Type B pancreatic cell (in vitro differentiated cells): ENCODE measurements at regions not wholly inside any gene's neighbourhood (a gene's known extent, or its start where the extent isn't known, plus 50 kb on each side); places are given as distances from the start of the nearest gene placed in this dataset.

Experiments
- DNase-seq: peaks from one replicate; pipeline ENCODE4 v3.0.0; 2021; ENCODE audit warnings: mixed read lengths; ENCODE audit not compliant: unreplicated experiment; ENCODE audit errors: extremely low spot score
- H3K27ac Mint-ChIP-seq: 2 replicates; pipeline ENCODE4 v1.8.0; 2021; ENCODE audit warnings: mild to moderate bottlenecking, mixed read lengths
- H3K27me3 Mint-ChIP-seq: 2 replicates; pipeline ENCODE4 v1.8.0; 2021; ENCODE audit warnings: mixed read lengths
- H3K36me3 Mint-ChIP-seq: 2 replicates; pipeline ENCODE4 v1.8.0; 2021; ENCODE audit warnings: mixed read lengths
- H3K4me1 Mint-ChIP-seq: one replicate; pipeline ENCODE4 v1.8.0; 2021; ENCODE audit warnings: mixed read lengths; ENCODE audit not compliant: unreplicated experiment
- H3K4me3 Mint-ChIP-seq: 2 replicates; pipeline ENCODE4 v1.8.0; 2021; ENCODE audit warnings: mild to moderate bottlenecking, mixed read lengths
- H3K9me3 Mint-ChIP-seq: 2 replicates; pipeline ENCODE4 v1.8.0; 2021; ENCODE audit warnings: mixed read lengths
- CTCF ChIP-seq: fragments of 200-600 bp; sonication (generic); conservative IDR thresholded peaks from 2 replicates; pipeline ENCODE4 v1.5.0; 2021; ENCODE audit warnings: antibody characterized with exemption, mild to moderate bottlenecking

DNA sequence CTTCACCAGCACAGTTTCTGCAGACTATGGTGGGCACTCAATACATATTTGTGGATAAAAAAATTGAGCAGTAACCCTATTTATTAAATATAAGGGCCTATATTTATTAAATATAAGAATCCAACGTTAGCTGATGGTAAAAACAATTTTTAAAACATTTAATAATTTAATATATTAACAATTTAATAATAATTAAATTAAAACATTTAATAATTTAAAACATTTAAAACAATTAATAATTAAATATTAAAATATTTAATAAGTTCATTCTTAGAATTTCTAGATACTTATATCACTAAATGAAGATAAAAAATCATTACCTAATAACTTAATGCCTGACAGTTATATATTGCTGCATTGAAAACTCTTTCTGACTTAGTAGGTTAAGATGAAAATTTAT, 880.2 kb upstream of the EPHA6 start:
- TF ChIP-seq CTCF: no peak
- Mint-ChIP-seq H3K4me1 (no peaks in the 10 kb centered on the region), H3K4me3 (no peak overlapping the region), H3K27me3 (no peaks in the 10 kb centered on the region), H3K27ac (no peak overlapping the region), H3K9me3 (no peaks in the 10 kb centered on the region), H3K36me3 (no peaks in the 10 kb centered on the region)
- no peak for DNase-seq

- Mint-ChIP-seq H3K27me3 (no peaks in the 10 kb centered on the region), H3K4me3 (no peak overlapping the region), H3K36me3 (no peaks in the 10 kb centered on the region), H3K27ac (no peak overlapping the region), H3K4me1 (no peaks in the 10 kb centered on the region), H3K9me3 (no peaks in the 10 kb centered on the region)
- TF ChIP-seq CTCF: no peak
- DNase-seq: no peak
Measured at GRCh38 chr3:95939235-95939809, 875.1 kb upstream of the EPHA6 start.

DNA sequence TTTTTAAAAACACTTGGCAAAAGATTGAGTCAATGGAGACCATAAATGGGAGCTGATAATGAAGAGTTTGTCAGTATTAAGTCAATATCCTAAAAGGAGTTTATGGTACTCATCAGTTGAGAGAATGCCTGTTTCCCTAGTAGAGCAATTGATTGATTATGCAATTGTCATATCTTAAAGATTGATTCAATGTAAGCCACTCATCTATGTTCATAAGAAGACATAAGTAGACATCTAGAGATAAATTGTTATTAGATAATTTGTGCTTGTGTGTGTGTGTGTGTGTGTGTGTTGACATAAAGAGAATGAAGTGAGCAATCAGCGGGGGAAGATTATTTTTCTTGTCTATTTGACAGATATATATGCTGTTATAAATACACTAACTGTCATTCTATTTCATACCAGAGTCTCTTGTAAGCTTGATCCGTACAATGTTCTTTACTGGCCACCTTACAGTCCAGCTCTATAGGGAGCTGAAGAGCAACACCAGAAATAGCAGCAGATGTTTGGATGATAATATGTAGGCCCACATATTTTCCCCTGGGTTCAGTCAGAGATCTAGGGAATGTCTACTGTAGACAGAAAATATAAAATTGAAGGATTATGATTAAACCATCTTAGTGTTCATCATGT, 848.6 kb upstream of the EPHA6 start:
- DNase-seq: no peak
- no peaks in the 10 kb centered on the region for H3K36me3 Mint-ChIP-seq
- H3K4me1 Mint-ChIP-seq: no peaks in the 10 kb centered on the region
- no peaks in the 10 kb centered on the region for H3K27me3 Mint-ChIP-seq
- H3K9me3 Mint-ChIP-seq: no peaks in the 10 kb centered on the region
- H3K27ac Mint-ChIP-seq: no peak overlapping the region
- H3K4me3 Mint-ChIP-seq: no peak overlapping the region
- no peak for TF ChIP-seq CTCF

DNA sequence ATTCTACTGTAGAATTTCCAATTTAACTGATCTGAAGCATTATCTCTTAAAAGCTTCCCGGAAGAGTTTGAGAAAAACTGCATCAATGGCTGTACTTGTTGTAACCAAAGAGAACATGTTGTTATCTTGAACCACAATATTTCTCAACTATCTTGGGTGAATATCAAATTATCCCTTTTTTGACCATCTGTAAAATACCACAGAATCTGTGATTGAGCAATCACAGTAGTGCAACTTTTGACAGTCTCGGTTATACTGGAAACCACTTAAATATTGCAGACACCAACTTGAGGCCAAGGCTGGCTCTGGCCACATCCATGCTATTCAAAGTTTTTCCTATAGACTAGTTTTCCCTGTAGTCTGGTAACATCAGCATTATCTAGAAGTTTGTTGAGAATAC, 842.8 kb upstream of the EPHA6 start:
- Mint-ChIP-seq H3K27ac (no peak overlapping the region), H3K9me3 (peaks cover 6% of the 10 kb centered on the region), H3K4me1 (no peaks in the 10 kb centered on the region), H3K4me3 (no peak overlapping the region), H3K27me3 (no peaks in the 10 kb centered on the region), H3K36me3 (no peaks in the 10 kb centered on the region)
- TF ChIP-seq CTCF: no peak
- DNase-seq: no peak

- H3K27ac Mint-ChIP-seq: no peak overlapping the region
- H3K9me3 Mint-ChIP-seq: no peaks in the 10 kb centered on the region
Measured at GRCh38 chr3:95994338-95994737, 820.1 kb upstream of the EPHA6 start.

More at GRCh38 chr3:95994338-95994737, 820.1 kb upstream of the EPHA6 start:
- Mint-ChIP-seq H3K4me3 (no peak overlapping the region), H3K27me3 (no peaks in the 10 kb centered on the region), H3K4me1 (no peaks in the 10 kb centered on the region), H3K36me3 (no peaks in the 10 kb centered on the region)
- DNase-seq: no peak
- TF ChIP-seq CTCF: no peak
